ENCODE measurements at regions not wholly inside any gene's neighbourhood (a gene's known extent, or its start where the extent isn't known, plus 50 kb on each side); places are given as distances from the start of the nearest gene placed in this dataset.
A peak's percentile ranks its signal among the peaks of the same experiment; 100 is the strongest.
"Not testable (repeated sequence)": the region's sequence is repeated elsewhere in the genome, so short reads cannot be mapped to it uniquely, and the experiment has no call there.

- ATAC-seq (ENCODE audit: low read depth); DNase-seq (ENCODE audit: low spot score in 2 of 2): not testable (repeated sequence)
Measured at GRCh38 chr12:34127379-34127778, 105.1 kb downstream of the ALG10 start.

DNA sequence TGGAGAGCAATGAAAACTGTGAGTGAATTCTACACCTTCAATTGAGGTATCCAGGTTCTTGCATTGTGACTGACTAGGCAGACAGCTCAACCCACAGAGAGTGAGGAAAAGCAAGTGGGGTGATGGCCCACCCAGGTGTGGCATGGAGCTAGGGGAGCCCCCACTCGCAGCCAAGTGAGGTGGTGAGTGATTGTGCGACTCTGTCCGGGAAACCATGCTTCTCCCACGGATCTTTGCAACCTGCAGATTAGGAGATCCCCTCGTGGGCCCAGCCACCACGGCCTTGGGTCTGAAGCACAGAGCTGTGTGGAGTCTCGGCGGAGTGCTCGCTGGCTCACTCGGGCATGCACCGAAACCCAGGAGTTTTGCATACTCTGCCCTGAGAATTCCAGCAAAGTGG is 120.1 kb downstream of the ALG10 start:
- no peaks in the 10 kb centered on the region for H3K9me3 Mint-ChIP-seq
- no peaks in the 10 kb centered on the region for H3K27me3 Mint-ChIP-seq
- ATAC-seq (ENCODE audit: low read depth) (no peak), DNase-seq (ENCODE audit: low spot score in 2 of 2) (no peak)
- H3K4me3 Mint-ChIP-seq, result no peak overlapping the region
- peaks cover 2% of the 10 kb centered on the region for H3K4me1 Mint-ChIP-seq
- H3K27ac Mint-ChIP-seq, result no peak overlapping the region
- no peaks in the 10 kb centered on the region for H3K36me3 Mint-ChIP-seq

More at GRCh38 chr12:34127379-34127778, 105.1 kb downstream of the ALG10 start:
- not testable (repeated sequence) for H3K9me3 Mint-ChIP-seq, H3K27ac Mint-ChIP-seq, H3K4me3 Mint-ChIP-seq, H3K27me3 Mint-ChIP-seq, H3K36me3 Mint-ChIP-seq
- peaks cover 24% of the 10 kb centered on the region for H3K4me1 Mint-ChIP-seq

DNA sequence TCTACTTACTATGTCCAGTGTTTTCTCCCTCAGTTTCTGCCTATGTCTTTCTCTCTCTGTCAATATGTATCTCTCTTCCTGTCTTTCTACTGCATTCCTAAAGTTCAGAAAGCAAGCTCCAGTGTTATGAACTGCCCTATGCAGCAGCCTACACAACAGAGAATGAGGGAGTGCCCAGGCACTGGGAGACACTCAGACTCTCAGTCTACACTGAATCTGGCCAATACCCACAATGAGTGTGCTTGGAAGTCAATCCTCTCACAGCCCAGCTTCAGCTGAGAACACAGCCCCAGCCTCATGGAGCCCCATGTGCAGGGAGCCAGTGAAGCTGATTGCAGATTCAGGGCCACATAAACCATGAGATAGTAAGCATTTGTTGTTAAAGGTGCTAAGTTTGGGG is 128.7 kb downstream of the ALG10 start:
- no peak overlapping the region for H3K27ac Mint-ChIP-seq
- no peaks in the 10 kb centered on the region for H3K9me3 Mint-ChIP-seq
- no peaks in the 10 kb centered on the region for H3K27me3 Mint-ChIP-seq
- no peaks in the 10 kb centered on the region for H3K36me3 Mint-ChIP-seq
- DNase-seq (ENCODE audit: low spot score in 2 of 2), result no peak
- H3K4me3 Mint-ChIP-seq, result no peak overlapping the region
- no peak for ATAC-seq (ENCODE audit: low read depth)
- H3K4me1 Mint-ChIP-seq, result peaks cover 5% of the 10 kb centered on the region

DNA sequence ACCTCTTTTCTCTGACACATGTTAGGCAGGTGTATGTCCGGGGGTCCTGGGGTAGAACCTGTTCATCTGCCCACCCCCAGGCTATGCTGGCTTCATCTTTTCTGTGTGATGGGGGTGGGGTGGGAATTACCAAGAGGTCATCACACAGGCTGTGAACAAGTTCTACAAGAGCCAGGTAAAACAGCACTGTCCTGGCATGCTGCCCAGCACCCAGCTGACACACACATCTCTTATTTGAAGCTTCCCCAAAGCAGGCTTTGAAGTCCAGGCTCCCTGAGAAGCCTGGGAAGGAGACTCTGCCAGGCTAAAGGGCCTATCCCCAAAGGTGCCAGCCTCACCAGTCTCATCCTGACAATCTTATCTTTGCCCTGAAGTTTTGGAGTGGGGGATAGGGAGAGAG is 141.1 kb downstream of the ALG10 start:
- Mint-ChIP-seq H3K27ac (no peak overlapping the region), H3K9me3 (no peaks in the 10 kb centered on the region), H3K36me3 (no peaks in the 10 kb centered on the region), H3K4me1 (no peaks in the 10 kb centered on the region), H3K4me3 (no peak overlapping the region), H3K27me3 (peaks cover 2% of the 10 kb centered on the region)
- ATAC-seq (ENCODE audit: low read depth), result no peak
- DNase-seq (ENCODE audit: low spot score in 2 of 2), result no peak

GRCh38 chr12:34166427-34167060 is 144.2 kb downstream of the ALG10 start:
- DNase-seq (ENCODE audit: low spot score in 2 of 2), result no peak
- no peak overlapping the region for H3K4me3 Mint-ChIP-seq
- peaks cover 2% of the 10 kb centered on the region for H3K27me3 Mint-ChIP-seq
- no peak overlapping the region for H3K27ac Mint-ChIP-seq
- no peaks in the 10 kb centered on the region for H3K4me1 Mint-ChIP-seq
- no peak for ATAC-seq (ENCODE audit: low read depth)
- H3K9me3 Mint-ChIP-seq, result no peaks in the 10 kb centered on the region
- H3K36me3 Mint-ChIP-seq, result no peaks in the 10 kb centered on the region

DNA sequence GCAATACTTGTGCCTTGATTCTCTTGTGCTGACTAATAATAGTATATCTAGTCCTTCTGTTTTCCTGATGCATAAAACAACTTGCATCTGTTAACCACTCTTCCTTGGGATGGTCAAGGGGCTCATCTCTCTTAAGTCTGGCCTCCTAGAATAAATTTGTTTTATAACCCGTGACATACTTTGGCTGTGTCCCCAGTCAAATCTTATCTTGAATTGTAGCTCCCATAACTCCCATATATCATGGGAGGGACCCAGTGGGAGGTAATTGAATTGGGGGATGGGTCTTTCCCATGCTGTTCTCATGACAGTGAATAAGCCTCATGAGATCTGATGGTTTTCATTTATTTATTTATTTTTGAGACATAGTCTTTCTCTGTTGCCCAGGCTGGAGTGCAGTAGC is 146.2 kb downstream of the ALG10 start:
- ATAC-seq (ENCODE audit: low read depth); H3K4me1 Mint-ChIP-seq; H3K4me3 Mint-ChIP-seq: not testable (repeated sequence)

DNA sequence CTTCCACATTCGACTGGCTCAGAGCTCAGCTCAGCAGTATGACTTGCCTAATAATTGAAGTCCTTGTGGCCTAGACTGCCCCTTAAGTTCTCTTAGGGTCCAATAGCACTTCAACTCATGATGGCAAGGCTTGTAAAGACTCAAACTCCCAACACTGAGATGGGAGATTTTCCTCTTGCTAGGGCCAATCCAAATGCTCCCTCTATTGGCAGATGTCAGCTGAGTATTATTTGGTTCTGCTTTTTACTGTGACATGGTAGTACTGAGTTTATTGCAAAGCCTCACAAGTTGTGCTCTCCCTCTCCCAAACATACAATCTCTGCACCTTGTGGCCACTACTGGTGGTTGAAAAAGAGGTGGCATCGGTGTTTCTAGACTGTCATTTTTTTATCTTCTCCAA is 164.2 kb downstream of the ALG10 start:
- Mint-ChIP-seq H3K4me1 (peaks cover 11% of the 10 kb centered on the region), H3K36me3 (peaks cover 1% of the 10 kb centered on the region), H3K9me3 (peaks cover 4% of the 10 kb centered on the region), H3K4me3 (no peak overlapping the region), H3K27me3 (no peaks in the 10 kb centered on the region), H3K27ac (no peak overlapping the region)
- DNase-seq (ENCODE audit: low spot score in 2 of 2) (no peak), ATAC-seq (ENCODE audit: low read depth) (no peak)

More for the DNA sequence above, 146.2 kb downstream of the ALG10 start:
- DNase-seq (ENCODE audit: low spot score in 2 of 2); H3K9me3 Mint-ChIP-seq; H3K27ac Mint-ChIP-seq; H3K36me3 Mint-ChIP-seq; H3K27me3 Mint-ChIP-seq: not testable (repeated sequence)

GRCh38 chr12:34188974-34189373 is 166.7 kb downstream of the ALG10 start:
- DNase-seq (ENCODE audit: low spot score in 2 of 2) (no peak), ATAC-seq (ENCODE audit: low read depth) (no peak)
- peaks cover 11% of the 10 kb centered on the region for H3K4me1 Mint-ChIP-seq
- H3K4me3 Mint-ChIP-seq, result no peak overlapping the region
- H3K27ac Mint-ChIP-seq, result no peak overlapping the region
- H3K36me3 Mint-ChIP-seq, result no peaks in the 10 kb centered on the region
- H3K9me3 Mint-ChIP-seq, result peaks cover 2% of the 10 kb centered on the region
- H3K27me3 Mint-ChIP-seq, result peaks cover 1% of the 10 kb centered on the region

- DNase-seq (ENCODE audit: low spot score in 2 of 2), result no peak
- ATAC-seq (ENCODE audit: low read depth), result no peak
- Mint-ChIP-seq H3K27me3 (peaks cover 1% of the 10 kb centered on the region), H3K9me3 (no peaks in the 10 kb centered on the region), H3K36me3 (no peaks in the 10 kb centered on the region), H3K4me1 (peaks cover 11% of the 10 kb centered on the region), H3K4me3 (no peak overlapping the region), H3K27ac (no peak overlapping the region)
Measured at GRCh38 chr12:34190054-34190453, 167.8 kb downstream of the ALG10 start.

DNA sequence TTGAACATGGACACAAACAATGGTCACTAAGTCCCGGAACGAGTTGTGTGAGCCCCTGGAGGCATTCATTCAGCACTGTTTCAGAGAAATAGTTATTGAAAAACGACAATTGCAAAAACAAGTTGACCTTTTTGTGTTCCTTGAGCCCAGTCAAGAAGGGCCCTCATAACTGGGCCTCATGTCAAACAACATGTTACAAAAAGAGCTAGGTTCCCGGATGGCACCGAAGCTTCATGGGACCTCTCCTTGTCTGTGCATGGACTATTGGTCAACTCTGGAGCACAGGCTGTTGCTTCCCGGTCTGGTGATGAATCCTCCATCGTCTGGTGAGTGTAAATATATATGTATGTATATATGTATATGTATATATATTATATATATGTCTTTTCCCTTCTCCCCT is 176.6 kb downstream of the ALG10 start:
- ATAC-seq (ENCODE audit: low read depth) (no peak), DNase-seq (ENCODE audit: low spot score in 2 of 2) (no peak)
- Mint-ChIP-seq H3K27me3 (peaks cover 3% of the 10 kb centered on the region), H3K36me3 (no peaks in the 10 kb centered on the region), H3K9me3 (no peaks in the 10 kb centered on the region), H3K4me3 (no peak overlapping the region), H3K27ac (no peak overlapping the region), H3K4me1 (no peaks in the 10 kb centered on the region)

- Mint-ChIP-seq H3K4me1 (peaks cover 7% of the 10 kb centered on the region), H3K4me3 (no peak overlapping the region), H3K27me3 (peaks cover 2% of the 10 kb centered on the region), H3K9me3 (peaks cover 3% of the 10 kb centered on the region), H3K36me3 (no peaks in the 10 kb centered on the region), H3K27ac (no peak overlapping the region)
- no peak for ATAC-seq (ENCODE audit: low read depth)
- DNase-seq (ENCODE audit: low spot score in 2 of 2), result no peak
Measured at GRCh38 chr12:34203866-34204620, 181.7 kb downstream of the ALG10 start.

GRCh38 chr12:34204830-34205285 is 182.6 kb downstream of the ALG10 start:
- Mint-ChIP-seq H3K4me1 (peaks cover 7% of the 10 kb centered on the region), H3K36me3 (no peaks in the 10 kb centered on the region), H3K4me3 (peak overlapping the region; percentile 0), H3K9me3 (peaks cover 3% of the 10 kb centered on the region), H3K27me3 (peaks cover 2% of the 10 kb centered on the region), H3K27ac (no peak overlapping the region)
- no peak for DNase-seq (ENCODE audit: low spot score in 2 of 2)
- peak; percentile 55 for ATAC-seq (ENCODE audit: low read depth)

- H3K4me3 Mint-ChIP-seq, result no peak overlapping the region
- H3K36me3 Mint-ChIP-seq, result no peaks in the 10 kb centered on the region
- peaks cover 3% of the 10 kb centered on the region for H3K9me3 Mint-ChIP-seq
- H3K4me1 Mint-ChIP-seq, result peaks cover 7% of the 10 kb centered on the region
- H3K27ac Mint-ChIP-seq, result no peak overlapping the region
- DNase-seq (ENCODE audit: low spot score in 2 of 2) (no peak), ATAC-seq (ENCODE audit: low read depth) (no peak)
- peaks cover 2% of the 10 kb centered on the region for H3K27me3 Mint-ChIP-seq
Measured at GRCh38 chr12:34205401-34205800, 183.1 kb downstream of the ALG10 start.

DNA sequence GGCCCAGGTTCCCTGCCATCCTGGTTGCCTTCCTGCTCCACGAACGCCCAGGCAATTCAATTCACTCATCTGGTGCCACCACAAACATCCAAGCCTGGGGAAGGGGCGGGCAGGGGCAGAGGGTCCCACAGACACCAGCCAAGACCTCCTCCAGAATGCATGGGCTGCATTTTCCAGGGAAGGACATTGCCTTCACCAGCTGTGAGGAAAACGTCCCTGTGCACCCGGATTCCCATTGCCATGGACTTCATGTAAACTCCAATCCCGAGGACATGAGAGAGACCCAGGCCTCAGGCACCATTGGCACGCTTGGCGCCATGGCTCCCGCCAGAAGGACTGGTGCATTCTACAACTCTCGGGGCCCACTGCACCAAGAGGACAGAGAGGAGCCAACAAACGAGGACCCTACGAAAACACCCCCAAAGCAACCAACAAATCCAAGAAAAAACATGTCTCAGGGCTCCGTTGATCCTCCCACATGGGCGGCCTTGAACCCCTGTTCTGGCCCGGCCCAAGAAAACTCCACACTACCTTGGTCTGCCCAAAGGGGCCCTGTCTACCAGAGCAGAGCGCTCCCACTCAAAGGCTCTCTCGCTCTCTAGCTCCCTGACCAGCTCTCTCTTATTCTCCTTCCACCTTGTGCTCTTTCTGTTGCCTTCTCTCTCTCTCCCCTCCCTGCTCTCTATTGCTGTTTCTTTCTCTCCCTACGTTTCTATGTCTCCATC is 183.9 kb downstream of the ALG10 start:
- no peak overlapping the region for H3K4me3 Mint-ChIP-seq
- H3K4me1 Mint-ChIP-seq, result peaks cover 7% of the 10 kb centered on the region
- no peak for ATAC-seq (ENCODE audit: low read depth)
- DNase-seq (ENCODE audit: low spot score in 2 of 2), result no peak
- H3K27me3 Mint-ChIP-seq, result peaks cover 4% of the 10 kb centered on the region
- H3K27ac Mint-ChIP-seq, result no peak overlapping the region
- peaks cover 3% of the 10 kb centered on the region for H3K9me3 Mint-ChIP-seq
- H3K36me3 Mint-ChIP-seq, result peaks cover 2% of the 10 kb centered on the region
